Effector memory CD4-positive, alpha-beta T cell (primary cell): ENCODE measurements at regions not wholly inside any gene's neighbourhood (a gene's known extent, or its start where the extent isn't known, plus 50 kb on each side); places are given as distances from the start of the nearest gene placed in this dataset.

Experiments
- DNase-seq, 3 donors: peaks; one replicate each; pipeline ENCODE4 v3.0.0-alpha.2; 2020
- H3K27ac ChIP-seq: 2 replicates; pipeline ENCODE4 v1.7.0; 2013; ENCODE audit warnings: mild to moderate bottlenecking, low read length, moderate library complexity; ENCODE audit not compliant: insufficient read depth, poor library complexity, severe bottlenecking
- H3K27me3 ChIP-seq: replicated peaks from 2 replicates; pipeline ENCODE4 v1.7.0; 2013; ENCODE audit warnings: mild to moderate bottlenecking, low read length; ENCODE audit not compliant: insufficient read depth, control insufficient read depth, poor library complexity, severe bottlenecking
- H3K36me3 ChIP-seq: 2 replicates; pipeline ENCODE4 v1.7.0; 2013; ENCODE audit warnings: mild to moderate bottlenecking, low read length, moderate library complexity; ENCODE audit not compliant: control insufficient read depth, insufficient read depth
- H3K4me1 ChIP-seq: 2 replicates; pipeline ENCODE4 v1.7.0; 2013; ENCODE audit warnings: low read length, mild to moderate bottlenecking; ENCODE audit not compliant: control insufficient read depth, insufficient read depth, poor library complexity, severe bottlenecking
- H3K4me3 ChIP-seq: 2 replicates; pipeline ENCODE4 v1.7.0; 2013; ENCODE audit warnings: low read length, low read depth, mild to moderate bottlenecking; ENCODE audit not compliant: insufficient read depth, poor library complexity, severe bottlenecking
- H3K9me3 ChIP-seq: 2 replicates; pipeline ENCODE4 v1.7.0; 2013; ENCODE audit warnings: mild to moderate bottlenecking, low read length, moderate library complexity; ENCODE audit not compliant: control insufficient read depth

- DNase-seq: no peak
- Histone ChIP-seq H3K27me3 (no peaks in the 10 kb centered on the region), H3K36me3 (no peaks in the 10 kb centered on the region), H3K4me1 (no peaks in the 10 kb centered on the region), H3K9me3 (no peaks in the 10 kb centered on the region), H3K4me3 (no peak overlapping the region), H3K27ac (no peak overlapping the region)
These were observed 122.2 kb upstream of the GRAMD2B start for GRCh38 chr5:126301056-126301455.

- Histone ChIP-seq H3K9me3 (no peaks in the 10 kb centered on the region), H3K4me3 (no peak overlapping the region), H3K36me3 (no peaks in the 10 kb centered on the region), H3K27ac (no peak overlapping the region), H3K4me1 (no peaks in the 10 kb centered on the region), H3K27me3 (no peaks in the 10 kb centered on the region)
- DNase-seq: no peak
These were observed 113.3 kb upstream of the GRAMD2B start for GRCh38 chr5:126309860-126310259.

- DNase-seq: no peak
- no peaks in the 10 kb centered on the region for H3K36me3 ChIP-seq
- H3K4me3 ChIP-seq: no peak overlapping the region
- H3K4me1 ChIP-seq: no peaks in the 10 kb centered on the region
- H3K27ac ChIP-seq: no peak overlapping the region
- no peaks in the 10 kb centered on the region for H3K27me3 ChIP-seq
- H3K9me3 ChIP-seq: no peaks in the 10 kb centered on the region
These were observed 111.4 kb upstream of the GRAMD2B start for GRCh38 chr5:126311766-126312165.

GRCh38 chr5:126315341-126315740 lies 107.9 kb upstream of the GRAMD2B start:
- H3K9me3 ChIP-seq: no peaks in the 10 kb centered on the region
- no peak for DNase-seq
- no peak overlapping the region for H3K27ac ChIP-seq
- H3K36me3 ChIP-seq: no peaks in the 10 kb centered on the region
- H3K4me3 ChIP-seq: no peak overlapping the region
- H3K27me3 ChIP-seq: no peaks in the 10 kb centered on the region
- H3K4me1 ChIP-seq: no peaks in the 10 kb centered on the region

GRCh38 chr5:126332326-126332725 lies 90.9 kb upstream of the GRAMD2B start:
- Histone ChIP-seq H3K27ac (no peak overlapping the region), H3K9me3 (no peaks in the 10 kb centered on the region), H3K27me3 (no peaks in the 10 kb centered on the region), H3K4me3 (no peak overlapping the region), H3K36me3 (no peaks in the 10 kb centered on the region), H3K4me1 (no peaks in the 10 kb centered on the region)
- no peak for DNase-seq

GRCh38 chr5:126334760-126335159 lies 88.4 kb upstream of the GRAMD2B start:
- H3K4me1 ChIP-seq: no peaks in the 10 kb centered on the region
- H3K9me3 ChIP-seq: no peaks in the 10 kb centered on the region
- H3K27ac ChIP-seq: no peak overlapping the region
- DNase-seq: no peak
- H3K36me3 ChIP-seq: no peaks in the 10 kb centered on the region
- H3K27me3 ChIP-seq: no peaks in the 10 kb centered on the region
- H3K4me3 ChIP-seq: no peak overlapping the region

GRCh38 chr5:126335886-126336285 lies 87.3 kb upstream of the GRAMD2B start:
- no peak overlapping the region for H3K27ac ChIP-seq
- no peak for DNase-seq
- H3K27me3 ChIP-seq: no peaks in the 10 kb centered on the region
- no peak overlapping the region for H3K4me3 ChIP-seq
- H3K9me3 ChIP-seq: no peaks in the 10 kb centered on the region
- H3K4me1 ChIP-seq: no peaks in the 10 kb centered on the region
- no peaks in the 10 kb centered on the region for H3K36me3 ChIP-seq

GRCh38 chr5:126338635-126339034 lies 84.6 kb upstream of the GRAMD2B start:
- no peaks in the 10 kb centered on the region for H3K27me3 ChIP-seq
- no peak for DNase-seq
- H3K4me3 ChIP-seq: no peak overlapping the region
- no peaks in the 10 kb centered on the region for H3K9me3 ChIP-seq
- H3K4me1 ChIP-seq: no peaks in the 10 kb centered on the region
- H3K27ac ChIP-seq: no peak overlapping the region
- H3K36me3 ChIP-seq: no peaks in the 10 kb centered on the region

- Histone ChIP-seq H3K27me3 (no peaks in the 10 kb centered on the region), H3K4me3 (no peak overlapping the region), H3K36me3 (no peaks in the 10 kb centered on the region), H3K27ac (no peak overlapping the region), H3K4me1 (no peaks in the 10 kb centered on the region), H3K9me3 (no peaks in the 10 kb centered on the region)
- DNase-seq: peak; percentile 2 to 47 (median 16)
These were observed 83.9 kb upstream of the GRAMD2B start for GRCh38 chr5:126339215-126339805.

GRCh38 chr5:126341906-126342630 lies 81.1 kb upstream of the GRAMD2B start:
- H3K27me3 ChIP-seq: peaks cover 3% of the 10 kb centered on the region
- H3K4me1 ChIP-seq: no peaks in the 10 kb centered on the region
- H3K9me3 ChIP-seq: no peaks in the 10 kb centered on the region
- no peak overlapping the region for H3K4me3 ChIP-seq
- H3K27ac ChIP-seq: no peak overlapping the region
- DNase-seq: no peak
- no peaks in the 10 kb centered on the region for H3K36me3 ChIP-seq
